HG03108 (cell line): ENCODE measurements at regions not wholly inside any gene's neighbourhood (a gene's known extent, or its start where the extent isn't known, plus 50 kb on each side); places are given as distances from the start of the nearest gene placed in this dataset.
"Not testable (repeated sequence)": the region's sequence is repeated elsewhere in the genome, so short reads cannot be mapped to it uniquely, and the experiment has no call there.

ENCODE experiments used
- ATAC-seq: cut with Tn5 transposase; IDR thresholded peaks from one replicate; pipeline ENCODE4 v1.9.1; 2021; ENCODE audit warnings: moderate library complexity; ENCODE audit not compliant: unreplicated experiment

GRCh38 chr1:235059221-235059620, 69.4 kb downstream of the TOMM20 start:
- no peak for ATAC-seq

GRCh38 chr1:235058695-235059094, 69.9 kb downstream of the TOMM20 start:
- ATAC-seq, result no peak

- ATAC-seq, result no peak
These were observed 71.0 kb downstream of the TOMM20 start for GRCh38 chr1:235057385-235058306.

GRCh38 chr1:235056937-235057336, 71.7 kb downstream of the TOMM20 start:
- no peak for ATAC-seq

- ATAC-seq, result no peak
These were observed 73.7 kb downstream of the TOMM20 start for GRCh38 chr1:235054936-235055335.

GRCh38 chr1:235054466-235054865, 74.2 kb downstream of the TOMM20 start:
- ATAC-seq, result no peak

GRCh38 chr1:235052067-235053008, 76.3 kb downstream of the TOMM20 start:
- no peak for ATAC-seq

GRCh38 chr1:235051521-235051920, 77.1 kb downstream of the TOMM20 start:
- ATAC-seq, result no peak

GRCh38 chr1:235050911-235051360, 77.7 kb downstream of the TOMM20 start:
- peak; percentile 32 for ATAC-seq

GRCh38 chr1:235049716-235050378, 78.8 kb downstream of the TOMM20 start:
- ATAC-seq, result not testable (repeated sequence)

GRCh38 chr1:235049217-235049616, 79.4 kb downstream of the TOMM20 start:
- ATAC-seq, result no peak

GRCh38 chr1:235047331-235047871, 81.2 kb downstream of the TOMM20 start:
- ATAC-seq, result no peak

- no peak for ATAC-seq
These were observed 82.6 kb downstream of the TOMM20 start for GRCh38 chr1:235045921-235046601.

GRCh38 chr1:235045034-235045690, 83.5 kb downstream of the TOMM20 start:
- ATAC-seq, result no peak

GRCh38 chr1:235043234-235043633, 85.4 kb downstream of the TOMM20 start:
- ATAC-seq, result no peak

- ATAC-seq, result no peak
These were observed 89.9 kb downstream of the TOMM20 start for GRCh38 chr1:235038701-235039100.

- no peak for ATAC-seq
These were observed 92.7 kb downstream of the TOMM20 start for GRCh38 chr1:235035928-235036327.

GRCh38 chr1:235030919-235031596, 97.6 kb downstream of the TOMM20 start:
- ATAC-seq, result no peak

GRCh38 chr1:235027862-235028250, 100.8 kb downstream of the TOMM20 start:
- no peak for ATAC-seq
